Endodermal cell (in vitro differentiated cells): ENCODE measurements at regions not wholly inside any gene's neighbourhood (a gene's known extent, or its start where the extent isn't known, plus 50 kb on each side); places are given as distances from the start of the nearest gene placed in this dataset.
"Not testable (repeated sequence)": the region's sequence is repeated elsewhere in the genome, so short reads cannot be mapped to it uniquely, and the experiment has no call there.

Source experiments
- DNase-seq: peaks from one replicate; pipeline ENCODE4 v3.0.0-alpha.2; 2017
- H3K27ac ChIP-seq: 2 replicates; pipeline ENCODE4 v1.5.1; 2013; ENCODE audit warnings: mild to moderate bottlenecking, low read depth, low read length, moderate library complexity
- H3K27me3 ChIP-seq: 2 replicates; pipeline ENCODE4 v1.6.1; 2013; ENCODE audit warnings: mild to moderate bottlenecking, low read length, moderate library complexity; ENCODE audit not compliant: insufficient read depth, control insufficient read depth, poor library complexity, severe bottlenecking
- H3K36me3 ChIP-seq: 2 replicates; pipeline ENCODE4 v1.7.0; 2013; ENCODE audit warnings: mild to moderate bottlenecking, low read length, moderate library complexity; ENCODE audit not compliant: control insufficient read depth, insufficient read depth
- H3K4me1 ChIP-seq: one replicate; pipeline ENCODE4 v1.7.0; 2013; ENCODE audit warnings: low read length; ENCODE audit not compliant: control insufficient read depth, insufficient read depth
- H3K4me3 ChIP-seq: 2 replicates; pipeline ENCODE4 v1.5.1; 2013; ENCODE audit warnings: mild to moderate bottlenecking, low read length, moderate library complexity
- H3K9ac ChIP-seq: 2 replicates; pipeline ENCODE4 v1.6.1; 2013; ENCODE audit warnings: mild to moderate bottlenecking, low read length, moderate library complexity; ENCODE audit not compliant: poor library complexity, severe bottlenecking; ENCODE audit errors: extremely low read depth
- H3K9me3 ChIP-seq: 2 replicates; pipeline ENCODE4 v1.6.1; 2013; ENCODE audit warnings: mild to moderate bottlenecking, low read length, moderate library complexity; ENCODE audit not compliant: control insufficient read depth
- H3K27ac Mint-ChIP-seq: 2 replicates; pipeline ENCODE4 v1.8.0; 2020; ENCODE audit warnings: mixed read lengths
- H3K27me3 Mint-ChIP-seq: 2 replicates; pipeline ENCODE4 v1.8.0; 2021; ENCODE audit warnings: mild to moderate bottlenecking, mixed read lengths; ENCODE audit not compliant: insufficient read depth
- H3K36me3 Mint-ChIP-seq: 2 replicates; pipeline ENCODE4 v1.8.0; 2020; ENCODE audit warnings: low read depth, mixed read lengths
- H3K4me1 Mint-ChIP-seq: 2 replicates; pipeline ENCODE4 v1.8.0; 2020; ENCODE audit warnings: mixed read lengths
- H3K4me3 Mint-ChIP-seq: 2 replicates; pipeline ENCODE4 v1.8.0; 2020; ENCODE audit warnings: mild to moderate bottlenecking, moderate library complexity, mixed read lengths
- H3K9me3 Mint-ChIP-seq: 2 replicates; pipeline ENCODE4 v1.8.0; 2020; ENCODE audit warnings: mild to moderate bottlenecking, mixed read lengths
- CTCF ChIP-seq: fragments of 200-600 bp; sonication (generic); conservative IDR thresholded peaks from 2 replicates; pipeline ENCODE4 v1.5.0; 2021; ENCODE audit warnings: antibody characterized with exemption, mild to moderate bottlenecking
- WGBS, 2 experiments: methylation state at CpG; one replicate each; pipeline versions ENCODE4 v1.1.5 to v1.1.7; 2013; ENCODE audit warnings: missing lambda C conversion rate in 2 of 2, mixed read lengths in 1 of 2; ENCODE audit not compliant: insufficient coverage in 1 of 2, insufficient read length in 1 of 2; 5-methylcytosine and 5-hydroxymethylcytosine counted together

- Mint-ChIP-seq H3K9me3 (peaks cover 47% of the 10 kb centered on the region), H3K27ac (no peak overlapping the region), H3K4me3 (no peak overlapping the region), H3K27me3 (no peaks in the 10 kb centered on the region), H3K4me1 (peaks cover 17% of the 10 kb centered on the region), H3K36me3 (peaks cover 31% of the 10 kb centered on the region)
- WGBS, 2 experiments = no CpG with 5 or more reads among the region's 1 CpG
- peaks cover 40% of the 10 kb centered on the region for H3K9me3 ChIP-seq
- TF ChIP-seq CTCF = no peak
- H3K4me3 ChIP-seq = peak overlapping the region; percentile 36
- no peaks in the 10 kb centered on the region for H3K4me1 ChIP-seq
- no peak overlapping the region for H3K9ac ChIP-seq
- no peaks in the 10 kb centered on the region for H3K27me3 ChIP-seq
- H3K36me3 ChIP-seq = no peaks in the 10 kb centered on the region
- H3K27ac ChIP-seq = no peak overlapping the region
- DNase-seq = no peak
Observed at GRCh38 chr6:27016689-27017088, 230.8 kb upstream of the PRSS16 start.

- H3K27me3 Mint-ChIP-seq, H3K27ac Mint-ChIP-seq, H3K27ac ChIP-seq, H3K36me3 ChIP-seq, H3K9ac ChIP-seq, DNase-seq, H3K27me3 ChIP-seq, H3K4me1 ChIP-seq: not testable (repeated sequence)
- Mint-ChIP-seq H3K4me3 (peak overlapping the region; percentile 75), H3K9me3 (peaks cover 40% of the 10 kb centered on the region), H3K36me3 (peaks cover 35% of the 10 kb centered on the region), H3K4me1 (peaks cover 22% of the 10 kb centered on the region)
- peak overlapping the region; percentile 75 for H3K4me3 ChIP-seq
- 96 to 100% methylated on average over 6 of the region's 6 CpGs for WGBS, 2 experiments
- peaks cover 41% of the 10 kb centered on the region for H3K9me3 ChIP-seq
Observed at GRCh38 chr6:27018401-27018800, 229.1 kb upstream of the PRSS16 start.

- Histone ChIP-seq H3K9ac (peak overlapping the region; percentile 83), H3K36me3 (peaks cover 10% of the 10 kb centered on the region), H3K4me3 (peak overlapping the region; percentile 75), H3K27ac (peak overlapping the region; percentile 45), H3K9me3 (peaks cover 44% of the 10 kb centered on the region), H3K4me1 (no peaks in the 10 kb centered on the region), H3K27me3 (no peaks in the 10 kb centered on the region)
- Mint-ChIP-seq H3K9me3 (peaks cover 25% of the 10 kb centered on the region), H3K36me3 (peaks cover 44% of the 10 kb centered on the region), H3K4me1 (peaks cover 22% of the 10 kb centered on the region), H3K27me3 (no peaks in the 10 kb centered on the region), H3K4me3 (peak overlapping the region; percentile 75), H3K27ac (peak overlapping the region; percentile 99)
- 8 to 13% methylated on average over 25 to 58 of the region's 58 CpGs for WGBS, 2 experiments
- TF ChIP-seq CTCF = no peak
- DNase-seq = peak; percentile 94
Observed at GRCh38 chr6:27019651-27020552, 227.6 kb upstream of the PRSS16 start.
